GM23248 (cell line): ENCODE measurements at regions not wholly inside any gene's neighbourhood (a gene's known extent, or its start where the extent isn't known, plus 50 kb on each side); places are given as distances from the start of the nearest gene placed in this dataset.
A peak's percentile ranks its signal among the peaks of the same experiment; 100 is the strongest.

Experiments used
- DNase-seq: peaks from one replicate; pipeline ENCODE4 v3.0.0-alpha.2; 2015
- H2AFZ ChIP-seq: fragments of 200-600 bp; sonication (generic); 2 replicates; pipeline ENCODE4 v1.6.1; 2016; ENCODE audit warnings: antibody characterized with exemption
- H3F3A ChIP-seq: fragments of 200-600 bp; sonication (generic); 2 replicates; pipeline ENCODE4 v1.6.1; 2016; ENCODE audit warnings: mild to moderate bottlenecking, antibody characterized with exemption, mixed run types; ENCODE audit not compliant: insufficient read depth
- H3K27ac ChIP-seq: fragments of 200-600 bp; sonication (generic); 2 replicates; pipeline ENCODE4 v1.5.1; 2016; ENCODE audit warnings: mild to moderate bottlenecking
- H3K27me3 ChIP-seq: fragments of 200-600 bp; sonication (generic); replicated peaks from 2 replicates; pipeline ENCODE4 v1.6.1; 2016; ENCODE audit warnings: mild to moderate bottlenecking; ENCODE audit not compliant: insufficient read depth
- H3K36me3 ChIP-seq: fragments of 200-600 bp; sonication (generic); 2 replicates; pipeline ENCODE4 v1.6.1; 2016; ENCODE audit warnings: low read depth, mild to moderate bottlenecking
- H3K4me1 ChIP-seq: fragments of 200-600 bp; sonication (generic); 2 replicates; pipeline ENCODE4 v1.6.1; 2016; ENCODE audit warnings: mild to moderate bottlenecking; ENCODE audit not compliant: insufficient read depth
- H3K4me2 ChIP-seq: fragments of 200-600 bp; sonication (generic); one replicate; pipeline ENCODE4 v1.6.1; 2016; ENCODE audit warnings: mild to moderate bottlenecking; ENCODE audit not compliant: unreplicated experiment
- H3K4me3 ChIP-seq: fragments of 200-600 bp; sonication (generic); 2 replicates; pipeline ENCODE4 v1.5.1; 2016; ENCODE audit warnings: mild to moderate bottlenecking
- H3K79me2 ChIP-seq: fragments of 200-600 bp; sonication (generic); 2 replicates; pipeline ENCODE4 v1.6.1; 2016; ENCODE audit warnings: mild to moderate bottlenecking; ENCODE audit not compliant: insufficient read depth
- H3K9ac ChIP-seq: fragments of 200-600 bp; sonication (generic); 2 replicates; pipeline ENCODE4 v1.6.1; 2016; ENCODE audit warnings: mild to moderate bottlenecking
- H3K9me2 ChIP-seq: fragments of 200-600 bp; sonication (generic); 2 replicates; pipeline ENCODE4 v1.6.1; 2016; ENCODE audit warnings: mixed run types, mild to moderate bottlenecking, moderate library complexity; ENCODE audit not compliant: insufficient read depth
- H3K9me3 ChIP-seq: fragments of 200-600 bp; sonication (generic); one replicate; pipeline ENCODE4 v1.6.1; 2017; ENCODE audit warnings: low read depth
- H4K20me1 ChIP-seq: fragments of 200-600 bp; sonication (generic); 2 replicates; pipeline ENCODE4 v1.6.0; 2016; ENCODE audit not compliant: insufficient read depth
- EZH2 ChIP-seq: fragments of 200-600 bp; sonication (generic); IDR thresholded peaks from 2 replicates; pipeline ENCODE4 v1.6.1; 2018; ENCODE audit warnings: antibody characterized with exemption, mild to moderate bottlenecking; ENCODE audit not compliant: insufficient read depth, poor library complexity, severe bottlenecking
- EZH2phosphoT487 ChIP-seq: fragments of 200-600 bp; sonication (generic); IDR thresholded peaks from 2 replicates; pipeline ENCODE4 v1.6.1; 2018; ENCODE audit warnings: antibody characterized with exemption, moderate library complexity, mild to moderate bottlenecking, low read depth; ENCODE audit not compliant: insufficient read depth
- WGBS, 2 experiments: methylation state at CpG; one replicate each; pipeline ENCODE4 v1.1.6; 2015 to 2017; ENCODE audit warnings: low lambda C conversion rate in 2 of 2, low coverage in 1 of 2; ENCODE audit errors: missing lambda C conversion rate in 2 of 2; 5-methylcytosine and 5-hydroxymethylcytosine counted together
- in situ Hi-C: fragments of 300-500 bp; cut with MboI; formaldehyde crosslinking; loops from 2 replicates; pipeline ENCODE4 v1.15.0; 2020

DNA sequence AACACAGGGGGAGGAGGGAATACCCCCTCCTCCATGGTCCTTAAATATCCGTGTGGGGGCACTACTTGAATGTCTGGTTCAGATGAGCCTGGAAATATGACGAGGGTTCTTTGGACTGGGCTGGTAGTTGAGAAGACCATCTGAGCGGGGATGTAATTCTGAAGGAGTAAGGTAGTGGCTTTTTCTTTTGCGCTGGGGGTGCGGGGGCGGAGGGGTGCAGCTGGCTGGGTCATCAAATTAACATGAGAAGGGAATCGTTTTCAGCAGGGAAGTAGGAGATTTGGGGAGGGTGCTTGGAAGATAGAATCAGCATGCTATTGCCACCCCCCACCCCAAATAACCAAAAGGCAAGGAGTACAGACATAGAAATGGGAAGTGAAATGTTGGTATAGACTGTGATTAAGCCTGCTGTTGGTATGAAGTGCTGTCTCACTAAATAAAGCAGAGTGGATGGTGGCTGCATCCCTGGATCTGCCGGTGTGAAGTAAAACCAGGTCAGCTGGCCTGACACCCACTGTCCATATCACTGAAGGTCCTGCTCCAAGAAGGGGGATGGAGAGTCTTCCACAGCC lies 121.9 kb upstream of the HSD17B12 start:
- Histone ChIP-seq H3K4me3 (no peak overlapping the region), H3K9me3 (no peaks in the 10 kb centered on the region), H3K9me2 (no peaks in the 10 kb centered on the region), H3K9ac (no peak overlapping the region), H3K27ac (no peak overlapping the region), H3K4me1 (peaks cover 8% of the 10 kb centered on the region; the same call in 1 of the 2 replicates), H3K79me2 (no peaks in the 10 kb centered on the region), H3K27me3 (peaks cover 43% of the 10 kb centered on the region), H4K20me1 (no peaks in the 10 kb centered on the region), H2AFZ (no peak overlapping the region), H3K36me3 (no peaks in the 10 kb centered on the region), H3K4me2 (no peak overlapping the region), H3F3A (no peaks in the 10 kb centered on the region)
- TF ChIP-seq EZH2phosphoT487 (no peak), EZH2 (no peak)
- no peak for DNase-seq
- 11 to 16% methylated on average over 8 of the region's 8 CpGs for WGBS, 2 experiments
- in situ Hi-C loops, result no loop called here

- Histone ChIP-seq H3K4me3 (no peak overlapping the region), H4K20me1 (no peaks in the 10 kb centered on the region), H3F3A (no peaks in the 10 kb centered on the region), H3K4me1 (no peaks in the 10 kb centered on the region), H3K27ac (no peak overlapping the region), H2AFZ (no peak overlapping the region), H3K79me2 (no peaks in the 10 kb centered on the region), H3K9ac (no peak overlapping the region), H3K9me2 (no peaks in the 10 kb centered on the region), H3K4me2 (no peak overlapping the region), H3K27me3 (peaks cover 14% of the 10 kb centered on the region), H3K9me3 (no peaks in the 10 kb centered on the region), H3K36me3 (no peaks in the 10 kb centered on the region)
- TF ChIP-seq EZH2phosphoT487 (no peak), EZH2 (no peak)
- DNase-seq, result no peak
- in situ Hi-C loops, result no loop called here
- 74 to 78% methylated on average over 3 of the region's 3 CpGs for WGBS, 2 experiments
Observed at GRCh38 chr11:43561832-43562231, 118.7 kb upstream of the HSD17B12 start.

DNA sequence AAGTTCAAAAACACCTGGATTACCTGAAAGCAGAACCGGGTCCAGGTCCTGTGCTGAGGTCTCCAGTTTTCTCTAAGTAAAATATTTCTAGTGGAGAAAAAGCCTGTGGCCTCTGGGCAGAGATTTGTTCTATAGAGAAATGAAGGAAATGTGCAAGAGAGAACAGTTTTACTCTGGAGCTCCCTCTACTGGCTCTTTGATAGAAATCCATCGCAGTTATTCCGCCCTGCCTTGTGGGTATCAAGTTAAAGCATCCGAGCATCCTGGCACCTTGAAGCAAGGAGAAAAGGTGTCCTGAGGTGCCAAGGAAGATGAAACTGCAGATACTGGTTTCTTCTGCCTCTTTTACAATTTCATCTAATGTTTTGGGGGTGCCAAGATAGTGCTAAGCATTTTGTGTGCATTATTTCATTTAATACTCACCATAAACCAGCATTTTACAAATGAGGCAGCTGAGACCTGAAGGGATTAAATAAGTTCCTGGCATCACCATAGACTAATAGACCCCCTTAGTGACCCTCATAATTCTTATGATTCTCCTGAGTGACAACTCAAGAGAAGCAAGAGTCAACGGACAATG lies 113.1 kb upstream of the HSD17B12 start:
- 20 to 23% methylated on average over 5 of the region's 5 CpGs for WGBS, 2 experiments
- in situ Hi-C loops, result no loop called here
- TF ChIP-seq EZH2phosphoT487, result no peak
- no peak for TF ChIP-seq EZH2
- Histone ChIP-seq H3F3A (no peaks in the 10 kb centered on the region), H3K36me3 (no peaks in the 10 kb centered on the region), H4K20me1 (no peaks in the 10 kb centered on the region), H3K79me2 (no peaks in the 10 kb centered on the region), H3K4me2 (no peak overlapping the region), H3K27me3 (no peaks in the 10 kb centered on the region), H3K9me2 (no peaks in the 10 kb centered on the region), H3K27ac (no peak overlapping the region), H3K9ac (no peak overlapping the region), H3K4me1 (no peaks in the 10 kb centered on the region), H3K4me3 (no peak overlapping the region), H2AFZ (no peak overlapping the region), H3K9me3 (no peaks in the 10 kb centered on the region)
- peak; percentile 71 for DNase-seq

- H3K9me2 ChIP-seq, result no peaks in the 10 kb centered on the region
- no peak overlapping the region; the same call in 1 of the 2 replicates for H2AFZ ChIP-seq
- H3K4me3 ChIP-seq, result no peak overlapping the region
- no peak overlapping the region for H3K4me2 ChIP-seq
- in situ Hi-C loops, result no loop called here
- no peak overlapping the region for H3K27ac ChIP-seq
- peaks cover 20% of the 10 kb centered on the region for H3K4me1 ChIP-seq
- no peaks in the 10 kb centered on the region for H4K20me1 ChIP-seq
- no peaks in the 10 kb centered on the region for H3K79me2 ChIP-seq
- no peaks in the 10 kb centered on the region for H3K9me3 ChIP-seq
- no peak overlapping the region for H3K9ac ChIP-seq
- TF ChIP-seq EZH2, result no peak
- TF ChIP-seq EZH2phosphoT487, result no peak
- H3K27me3 ChIP-seq, result 0 out of 2 replicates have a peak, but pooled peaks cover 8% of the 10 kb centered on the region
- H3K36me3 ChIP-seq, result no peaks in the 10 kb centered on the region
- peaks cover 3% of the 10 kb centered on the region; the same call in 1 of the 2 replicates for H3F3A ChIP-seq
- peak; percentile 64 for DNase-seq
- WGBS, 2 experiments, result 3 to 7% methylated on average over 6 of the region's 6 CpGs
Observed at GRCh38 chr11:43573233-43573632, 107.3 kb upstream of the HSD17B12 start.

DNA sequence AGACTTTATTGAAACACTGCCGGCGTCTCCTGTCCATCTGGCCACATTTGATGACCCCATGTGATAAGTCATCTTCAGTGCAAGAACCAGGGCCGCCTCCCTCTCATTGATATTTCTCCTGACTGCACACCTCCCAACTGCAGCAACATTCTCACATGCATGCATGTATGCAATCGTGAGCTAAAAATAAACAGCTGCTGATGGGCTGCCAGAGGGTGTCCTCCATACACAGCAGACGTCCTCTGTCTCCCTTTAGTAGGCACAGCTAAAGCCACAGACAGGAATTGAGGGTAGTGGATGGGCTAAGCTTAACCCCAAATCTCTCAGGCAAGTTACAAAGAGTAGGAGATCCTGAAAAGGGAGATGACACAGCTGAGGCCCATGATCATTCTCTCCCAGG lies 106.7 kb upstream of the HSD17B12 start:
- H4K20me1 ChIP-seq, result no peaks in the 10 kb centered on the region
- no peak for TF ChIP-seq EZH2phosphoT487
- TF ChIP-seq EZH2, result no peak
- H3K9me2 ChIP-seq, result no peaks in the 10 kb centered on the region
- H3K4me2 ChIP-seq, result no peak overlapping the region
- H3K27me3 ChIP-seq, result 0 out of 2 replicates have a peak, but pooled peaks cover 8% of the 10 kb centered on the region
- no peak overlapping the region for H3K4me3 ChIP-seq
- H3K27ac ChIP-seq, result no peak overlapping the region
- no peaks in the 10 kb centered on the region for H3K79me2 ChIP-seq
- H3F3A ChIP-seq, result peaks cover 3% of the 10 kb centered on the region; the same call in 1 of the 2 replicates
- H3K4me1 ChIP-seq, result peaks cover 20% of the 10 kb centered on the region
- no peak overlapping the region for H2AFZ ChIP-seq
- no peaks in the 10 kb centered on the region for H3K9me3 ChIP-seq
- no peak overlapping the region for H3K9ac ChIP-seq
- H3K36me3 ChIP-seq, result no peaks in the 10 kb centered on the region
- DNase-seq, result no peak
- in situ Hi-C loops, result no loop called here
- WGBS, 2 experiments, result 49 to 50% methylated on average over 5 of the region's 5 CpGs
